GM13977 (cell line): ENCODE measurements at regions not wholly inside any gene's neighbourhood (a gene's known extent, or its start where the extent isn't known, plus 50 kb on each side); places are given as distances from the start of the nearest gene placed in this dataset.

Experiments used
- DNase-seq: peaks from one replicate; pipeline ENCODE4 v3.0.0; 2012; ENCODE audit warnings: low spot score
- in situ Hi-C: fragments of 300-500 bp; cut with MboI; formaldehyde crosslinking; loops from one replicate; pipeline ENCODE4 v1.12.0; 2022; ENCODE audit warnings: low sequenced_read_pairs, low pct_unique_long_range_greater_than_20kb, mixed read lengths, inconsistent platforms; ENCODE audit not compliant: unreplicated experiment
- TF ChIP-seq, protein P1 (sequence below): IDR thresholded peaks from 2 replicates; pipeline ENCODE4 v1.5.1; 2012; ENCODE audit warnings: mild to moderate bottlenecking, control low read depth; ENCODE audit not compliant: insufficient read depth; ENCODE audit errors: extremely low read depth, missing control alignments

DNA sequence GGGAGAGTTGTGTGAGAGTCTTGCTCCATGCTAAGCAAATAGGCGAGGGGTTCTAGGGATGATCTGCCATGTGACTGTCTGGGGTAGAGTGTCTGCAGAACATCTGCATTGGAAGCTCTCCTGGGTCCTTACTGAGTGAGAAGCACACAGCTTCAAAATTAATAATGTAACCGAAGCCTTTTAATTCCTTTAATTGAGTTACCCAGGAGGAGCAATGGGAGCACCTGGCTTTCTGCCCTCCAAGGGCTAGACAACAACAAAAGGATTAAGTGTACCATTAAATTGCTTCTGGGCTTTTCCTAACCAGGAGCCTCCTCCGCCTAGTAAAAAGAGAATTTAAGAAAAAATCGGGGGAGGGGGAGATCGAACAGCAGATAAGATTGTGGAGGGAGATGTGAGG lies 102.0 kb upstream of the TBX20 start:
- TF ChIP-seq, protein P1, sequence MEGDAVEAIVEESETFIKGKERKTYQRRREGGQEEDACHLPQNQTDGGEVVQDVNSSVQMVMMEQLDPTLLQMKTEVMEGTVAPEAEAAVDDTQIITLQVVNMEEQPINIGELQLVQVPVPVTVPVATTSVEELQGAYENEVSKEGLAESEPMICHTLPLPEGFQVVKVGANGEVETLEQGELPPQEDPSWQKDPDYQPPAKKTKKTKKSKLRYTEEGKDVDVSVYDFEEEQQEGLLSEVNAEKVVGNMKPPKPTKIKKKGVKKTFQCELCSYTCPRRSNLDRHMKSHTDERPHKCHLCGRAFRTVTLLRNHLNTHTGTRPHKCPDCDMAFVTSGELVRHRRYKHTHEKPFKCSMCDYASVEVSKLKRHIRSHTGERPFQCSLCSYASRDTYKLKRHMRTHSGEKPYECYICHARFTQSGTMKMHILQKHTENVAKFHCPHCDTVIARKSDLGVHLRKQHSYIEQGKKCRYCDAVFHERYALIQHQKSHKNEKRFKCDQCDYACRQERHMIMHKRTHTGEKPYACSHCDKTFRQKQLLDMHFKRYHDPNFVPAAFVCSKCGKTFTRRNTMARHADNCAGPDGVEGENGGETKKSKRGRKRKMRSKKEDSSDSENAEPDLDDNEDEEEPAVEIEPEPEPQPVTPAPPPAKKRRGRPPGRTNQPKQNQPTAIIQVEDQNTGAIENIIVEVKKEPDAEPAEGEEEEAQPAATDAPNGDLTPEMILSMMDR, result no peak
- no peak for DNase-seq
- in situ Hi-C loops, result no loop called here

DNA sequence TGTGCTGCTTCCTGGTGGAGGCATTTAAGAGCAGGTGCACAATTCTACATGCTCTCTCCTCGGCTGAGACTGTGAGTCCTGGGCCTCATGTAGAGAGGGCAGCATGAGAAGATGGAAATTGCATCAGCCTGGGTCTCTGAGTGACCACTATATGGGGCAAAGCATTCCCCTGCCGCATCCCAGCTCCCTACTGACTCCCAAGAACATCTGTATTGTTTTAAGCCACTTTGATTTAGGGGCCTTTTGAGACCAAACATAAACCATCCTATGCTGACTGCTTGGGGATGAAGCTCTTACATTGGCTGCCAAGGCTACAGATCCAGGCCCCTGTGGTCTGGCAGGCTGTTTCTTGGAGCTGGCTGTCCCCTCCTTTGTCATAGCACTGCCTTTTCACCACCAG lies 101.3 kb upstream of the TBX20 start:
- DNase-seq, result no peak
- in situ Hi-C loops, result no loop called here

DNA sequence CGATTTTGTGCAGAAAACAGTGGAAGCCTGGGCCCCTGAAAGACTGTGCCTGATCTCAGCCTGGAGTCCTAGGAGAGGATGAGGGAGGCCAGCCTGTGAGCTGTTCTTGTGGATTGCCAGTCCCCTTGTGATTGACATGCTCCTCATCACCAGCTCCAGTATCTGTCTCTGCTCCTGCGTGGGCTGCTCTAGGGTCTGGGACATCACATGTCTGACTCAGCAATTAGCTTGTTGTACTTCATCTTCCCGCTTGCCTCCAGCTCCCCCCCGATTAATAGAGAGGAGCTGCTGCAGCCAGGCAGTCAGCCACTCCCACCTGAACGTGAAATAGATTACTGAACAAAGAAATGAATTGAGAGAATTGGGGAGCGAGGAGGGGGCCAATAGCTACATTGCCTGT lies 99.6 kb upstream of the TBX20 start:
- in situ Hi-C loops, result no loop called here
- TF ChIP-seq, protein P1, result no peak
- no peak for DNase-seq

More for the DNA sequence above, 101.3 kb upstream of the TBX20 start:
- TF ChIP-seq, protein P1, result no peak

DNA sequence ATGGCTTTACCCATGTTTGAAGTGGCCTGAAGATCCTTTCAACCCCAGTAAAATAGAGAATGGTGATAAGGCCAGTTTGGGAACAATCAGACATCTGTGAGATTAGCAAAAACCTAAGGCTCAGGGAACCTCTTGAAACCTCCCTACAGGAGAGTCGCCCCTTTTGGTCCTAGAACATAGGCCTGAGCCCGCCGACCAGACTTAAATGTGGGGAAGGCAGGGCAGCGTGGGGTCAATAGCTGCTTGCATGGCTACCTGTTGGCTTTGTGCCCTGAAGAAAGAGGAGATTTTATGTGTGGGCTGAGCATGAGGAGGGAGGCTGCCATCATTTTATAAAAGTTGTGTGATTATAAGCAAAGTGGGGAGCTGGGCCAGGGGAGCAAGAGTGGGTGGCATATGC lies 97.6 kb upstream of the TBX20 start:
- TF ChIP-seq, protein P1, result no peak
- DNase-seq, result no peak
- in situ Hi-C loops, result no loop called here

DNA sequence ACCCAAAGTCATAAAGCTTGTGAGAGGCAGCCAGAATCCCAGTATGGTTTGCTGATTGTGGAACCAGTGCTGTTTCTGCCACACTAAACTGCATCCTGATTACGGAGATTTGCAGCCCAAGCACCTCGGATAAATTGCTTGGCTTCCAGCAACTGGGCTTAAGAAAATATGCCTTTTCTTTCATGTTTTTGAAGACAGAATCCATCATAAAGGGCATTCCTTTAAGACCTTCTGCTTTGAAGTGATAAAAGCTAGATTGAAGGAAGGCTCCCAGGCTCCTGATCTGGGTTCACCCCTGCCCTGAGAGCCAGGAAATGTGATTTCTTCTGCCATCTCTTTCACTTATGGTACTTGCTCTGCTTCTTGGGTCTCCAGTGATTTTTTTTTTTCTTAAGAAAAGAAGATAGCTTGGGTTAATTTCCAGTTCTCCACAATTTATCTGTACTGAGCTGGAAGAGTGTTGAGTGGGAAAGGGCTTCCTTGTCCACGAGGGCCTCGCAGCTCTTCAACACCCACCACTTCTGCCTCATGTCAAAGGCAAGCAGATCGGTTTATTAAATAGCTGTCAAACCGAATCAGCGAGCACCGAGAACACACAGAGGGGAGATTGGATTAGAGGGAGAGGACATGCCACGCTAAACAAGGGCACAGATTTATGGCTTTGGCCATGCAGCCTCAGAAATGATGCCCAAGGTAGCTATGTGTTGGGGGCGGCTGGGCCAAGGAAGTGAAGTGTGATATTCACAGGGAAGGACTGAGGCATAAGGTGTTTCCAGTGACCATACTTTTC lies 94.9 kb upstream of the TBX20 start:
- DNase-seq, result no peak
- in situ Hi-C loops, result no loop called here
- TF ChIP-seq, protein P1, result no peak

DNA sequence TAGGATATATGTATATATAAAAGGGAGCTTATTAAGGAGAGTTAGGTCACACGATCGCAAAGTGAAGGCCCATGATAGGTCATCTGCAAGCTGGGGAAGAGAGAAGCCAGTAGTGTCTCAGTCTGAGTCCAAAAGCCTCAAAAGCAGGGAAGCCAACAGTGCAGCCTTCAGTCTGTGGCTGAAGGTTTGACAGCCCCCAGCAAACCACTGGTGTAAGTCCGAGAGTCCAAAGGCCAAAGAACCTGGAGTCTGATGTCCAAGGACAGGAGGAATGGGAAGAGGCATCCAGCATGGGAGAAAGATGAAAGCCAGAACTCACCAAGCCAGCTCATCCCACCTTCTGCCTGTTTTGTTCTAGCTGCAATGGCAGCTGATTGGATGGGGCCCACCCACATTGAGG lies 88.9 kb upstream of the TBX20 start:
- no peak for DNase-seq
- in situ Hi-C loops, result no loop called here
- TF ChIP-seq, protein P1, result no peak
